ENCODE measurements at regions not wholly inside any gene's neighbourhood (a gene's known extent, or its start where the extent isn't known, plus 50 kb on each side); places are given as distances from the start of the nearest gene placed in this dataset.
"Not testable (repeated sequence)": the region's sequence is repeated elsewhere in the genome, so short reads cannot be mapped to it uniquely, and the experiment has no call there.

GRCh38 chr7:4531236-4531635 is 150.9 kb upstream of the FOXK1 start (continued):
- no peak for TF ChIP-seq ZNF24 (tag by site-specific recombination; IDR thresholded peaks at IDR 0.05)
- no peak for TF ChIP-seq PRDM4 (tag by site-specific recombination; IDR thresholded peaks at IDR 0.05)
- no peak for TF ChIP-seq ZBTB21 (tag by site-specific recombination; IDR thresholded peaks at IDR 0.05)
- TF ChIP-seq ZNF324 (tag by site-specific recombination; IDR thresholded peaks at IDR 0.05), result no peak
- no peak for TF ChIP-seq SCRT2 (tag by site-specific recombination; IDR thresholded peaks at IDR 0.05)
- no peak for TF ChIP-seq ZNF18 (tag by site-specific recombination; IDR thresholded peaks at IDR 0.05)
- no peak for TF ChIP-seq KLF16 (tag by site-specific recombination; IDR thresholded peaks at IDR 0.05)
- TF ChIP-seq ZNF23 (tag by site-specific recombination; IDR thresholded peaks at IDR 0.05; ENCODE audit: borderline replicate concordance), result no peak
- TF ChIP-seq GLI2 (tag by site-specific recombination; IDR thresholded peaks at IDR 0.05; ENCODE audit: borderline replicate concordance, low read depth), result no peak
- TF ChIP-seq ZNF366 (tag by site-specific recombination; conservative IDR thresholded peaks at IDR 0.05), result no peak

GRCh38 chr7:4533339-4533738 is 148.8 kb upstream of the FOXK1 start:
- H3K27ac ChIP-seq (ENCODE audit: extremely low read depth, low read depth, low read length); CTCF ChIA-PET; H3K4me1 ChIP-seq (ENCODE audit: control insufficient read depth, insufficient read depth, low read length); H3K36me3 ChIP-seq (ENCODE audit: control insufficient read depth in 2 of 2, insufficient read depth in 1 of 2, low read length in 2 of 2); H3K4me3 ChIP-seq (ENCODE audit: low read depth, low read length); POLR2A ChIA-PET; H3K9me3 ChIP-seq (ENCODE audit: control insufficient read depth, insufficient read depth, low read depth, low read length): not testable (repeated sequence)

- no peaks in the 10 kb centered on the region for H3K9me3 ChIP-seq (ENCODE audit: control insufficient read depth, insufficient read depth, low read depth, low read length)
- POLR2A ChIA-PET, result no interaction called here
- no peaks in the 10 kb centered on the region for H3K36me3 ChIP-seq (ENCODE audit: control insufficient read depth in 2 of 2, insufficient read depth in 1 of 2, low read length in 2 of 2)
- TF ChIP-seq ZNF843 (tag by site-specific recombination; IDR thresholded peaks at IDR 0.05) (no peak), ZNF266 (tag by site-specific recombination; IDR thresholded peaks at IDR 0.05; ENCODE audit: low read depth) (no peak), SP2 (tag by site-specific recombination; IDR thresholded peaks at IDR 0.05) (no peak), SP3 (tag by site-specific recombination; IDR thresholded peaks at IDR 0.05) (no peak), SCRT1 (tag by site-specific recombination; IDR thresholded peaks at IDR 0.05; ENCODE audit: borderline replicate concordance) (no peak), ZNF394 (tag by site-specific recombination; IDR thresholded peaks at IDR 0.05; ENCODE audit: borderline replicate concordance) (no peak), ZNF2 (tag by site-specific recombination; IDR thresholded peaks at IDR 0.05) (no peak), PBX3 (CRISPR knock-in tag; IDR thresholded peaks at IDR 0.05) (no peak), ZEB2 (tag by site-specific recombination; IDR thresholded peaks at IDR 0.05) (no peak), ZNF791 (tag by site-specific recombination; IDR thresholded peaks at IDR 0.05) (no peak), MYNN (tag by site-specific recombination; IDR thresholded peaks at IDR 0.05; ENCODE audit: borderline replicate concordance) (no peak)
- no peaks in the 10 kb centered on the region for H3K4me1 ChIP-seq (ENCODE audit: control insufficient read depth, insufficient read depth, low read length)
- H3K27ac ChIP-seq (ENCODE audit: extremely low read depth, low read depth, low read length), result no peak overlapping the region
- H3K4me3 ChIP-seq (ENCODE audit: low read depth, low read length), result no peak overlapping the region
- CTCF ChIA-PET, result no interaction called here
Observed at GRCh38 chr7:4549681-4550080, 132.4 kb upstream of the FOXK1 start.

Measured in HEK293 (cell line).